Chondrocyte (in vitro differentiated cells): ENCODE measurements at regions not wholly inside any gene's neighbourhood (a gene's known extent, or its start where the extent isn't known, plus 50 kb on each side); places are given as distances from the start of the nearest gene placed in this dataset.

ENCODE experiments used
- DNase-seq: peaks from one replicate; pipeline ENCODE4 v3.0.0; 2021; ENCODE audit warnings: mixed read lengths, low spot score
- H3K27ac Mint-ChIP-seq: one replicate; pipeline ENCODE4 v1.8.0; 2021; ENCODE audit warnings: mild to moderate bottlenecking, moderate library complexity, mixed read lengths; ENCODE audit not compliant: unreplicated experiment
- H3K27me3 Mint-ChIP-seq: 2 replicates; pipeline ENCODE4 v1.8.0; 2021; ENCODE audit warnings: low read depth, mixed read lengths
- H3K36me3 Mint-ChIP-seq: 2 replicates; pipeline ENCODE4 v1.8.0; 2021; ENCODE audit warnings: low read depth, mixed read lengths
- H3K4me1 Mint-ChIP-seq: 2 replicates; pipeline ENCODE4 v1.8.0; 2021; ENCODE audit warnings: low read depth, mild to moderate bottlenecking, mixed read lengths
- H3K4me3 Mint-ChIP-seq: one replicate; pipeline ENCODE4 v1.8.0; 2021; ENCODE audit warnings: mild to moderate bottlenecking, moderate library complexity, mixed read lengths; ENCODE audit not compliant: unreplicated experiment
- H3K9me3 Mint-ChIP-seq: 2 replicates; pipeline ENCODE4 v1.8.0; 2021; ENCODE audit warnings: low read depth, mixed read lengths
- TF ChIP-seq, protein P1 (sequence below): fragments of 200-600 bp; sonication (generic); IDR thresholded peaks from 2 replicates; pipeline ENCODE4 v1.5.0; 2021; ENCODE audit warnings: antibody characterized with exemption, mild to moderate bottlenecking, moderate library complexity

DNA sequence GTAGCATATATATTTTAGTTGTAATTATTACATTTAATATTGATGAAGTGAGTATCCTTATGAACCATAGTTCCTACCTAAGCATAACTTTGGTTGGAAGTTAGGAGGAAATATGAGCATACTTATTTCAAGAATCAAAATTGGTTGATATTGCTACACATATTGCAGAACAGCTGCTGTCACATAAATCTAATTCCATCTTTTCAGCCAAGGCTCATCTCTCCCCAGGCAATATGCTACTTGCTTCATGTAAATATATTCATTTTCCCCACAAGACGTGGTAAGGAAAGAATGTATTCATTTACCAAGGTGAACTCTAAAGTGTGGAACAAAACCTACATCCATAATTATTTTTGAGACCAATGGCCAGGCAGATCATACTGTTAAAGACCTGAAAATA lies 62.5 kb upstream of the HIF1A start:
- TF ChIP-seq, protein P1, sequence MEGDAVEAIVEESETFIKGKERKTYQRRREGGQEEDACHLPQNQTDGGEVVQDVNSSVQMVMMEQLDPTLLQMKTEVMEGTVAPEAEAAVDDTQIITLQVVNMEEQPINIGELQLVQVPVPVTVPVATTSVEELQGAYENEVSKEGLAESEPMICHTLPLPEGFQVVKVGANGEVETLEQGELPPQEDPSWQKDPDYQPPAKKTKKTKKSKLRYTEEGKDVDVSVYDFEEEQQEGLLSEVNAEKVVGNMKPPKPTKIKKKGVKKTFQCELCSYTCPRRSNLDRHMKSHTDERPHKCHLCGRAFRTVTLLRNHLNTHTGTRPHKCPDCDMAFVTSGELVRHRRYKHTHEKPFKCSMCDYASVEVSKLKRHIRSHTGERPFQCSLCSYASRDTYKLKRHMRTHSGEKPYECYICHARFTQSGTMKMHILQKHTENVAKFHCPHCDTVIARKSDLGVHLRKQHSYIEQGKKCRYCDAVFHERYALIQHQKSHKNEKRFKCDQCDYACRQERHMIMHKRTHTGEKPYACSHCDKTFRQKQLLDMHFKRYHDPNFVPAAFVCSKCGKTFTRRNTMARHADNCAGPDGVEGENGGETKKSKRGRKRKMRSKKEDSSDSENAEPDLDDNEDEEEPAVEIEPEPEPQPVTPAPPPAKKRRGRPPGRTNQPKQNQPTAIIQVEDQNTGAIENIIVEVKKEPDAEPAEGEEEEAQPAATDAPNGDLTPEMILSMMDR: no peak
- DNase-seq: no peak
- no peak overlapping the region for H3K27ac Mint-ChIP-seq
- H3K4me3 Mint-ChIP-seq: no peak overlapping the region
- no peaks in the 10 kb centered on the region for H3K27me3 Mint-ChIP-seq
- no peaks in the 10 kb centered on the region for H3K9me3 Mint-ChIP-seq
- peaks cover 5% of the 10 kb centered on the region for H3K4me1 Mint-ChIP-seq
- H3K36me3 Mint-ChIP-seq: no peaks in the 10 kb centered on the region

DNA sequence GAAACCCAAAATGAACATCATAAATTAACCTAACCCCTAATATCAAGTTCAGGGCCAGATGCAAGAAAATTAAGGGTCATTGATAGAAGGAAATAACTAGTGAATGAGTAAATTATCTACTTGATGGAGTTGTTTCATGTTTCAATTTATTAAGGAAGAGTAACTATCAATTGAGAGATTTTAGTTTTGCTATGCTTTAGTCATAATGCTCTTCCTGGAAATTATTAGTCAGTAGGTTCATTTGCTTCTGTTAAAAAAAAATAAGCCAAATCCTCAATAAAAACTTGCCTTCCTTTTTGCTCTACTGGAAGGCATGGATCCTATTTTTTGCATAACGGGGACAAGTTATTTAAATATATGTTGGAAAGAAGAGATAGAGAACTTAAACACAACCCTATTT lies 59.0 kb upstream of the HIF1A start:
- peaks cover 11% of the 10 kb centered on the region for H3K4me1 Mint-ChIP-seq
- no peaks in the 10 kb centered on the region for H3K9me3 Mint-ChIP-seq
- H3K27me3 Mint-ChIP-seq: no peaks in the 10 kb centered on the region
- H3K36me3 Mint-ChIP-seq: no peaks in the 10 kb centered on the region
- no peak overlapping the region for H3K27ac Mint-ChIP-seq
- TF ChIP-seq, protein P1: no peak
- no peak overlapping the region for H3K4me3 Mint-ChIP-seq
- no peak for DNase-seq

DNA sequence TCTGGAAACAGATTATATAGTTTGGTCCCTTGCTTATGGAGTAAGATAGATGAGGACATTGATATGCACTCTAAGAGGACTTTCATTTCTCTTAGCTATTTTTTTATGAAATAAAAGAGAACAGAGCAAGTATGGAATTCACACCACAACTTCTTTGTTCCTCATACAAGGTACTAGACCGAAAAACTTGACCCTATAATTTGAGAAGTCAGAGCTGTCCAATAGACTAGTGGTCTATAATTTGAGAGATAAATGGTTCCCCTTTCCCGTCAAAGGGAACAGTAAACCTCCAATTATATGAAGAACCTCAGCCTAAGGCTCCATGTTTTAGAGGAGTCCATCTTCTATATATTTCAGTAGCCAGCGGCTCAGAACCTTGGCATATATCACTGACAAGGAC lies 58.5 kb upstream of the HIF1A start:
- Mint-ChIP-seq H3K4me3 (no peak overlapping the region), H3K27me3 (no peaks in the 10 kb centered on the region), H3K36me3 (no peaks in the 10 kb centered on the region), H3K9me3 (no peaks in the 10 kb centered on the region), H3K4me1 (peaks cover 12% of the 10 kb centered on the region), H3K27ac (no peak overlapping the region)
- TF ChIP-seq, protein P1: no peak
- no peak for DNase-seq

DNA sequence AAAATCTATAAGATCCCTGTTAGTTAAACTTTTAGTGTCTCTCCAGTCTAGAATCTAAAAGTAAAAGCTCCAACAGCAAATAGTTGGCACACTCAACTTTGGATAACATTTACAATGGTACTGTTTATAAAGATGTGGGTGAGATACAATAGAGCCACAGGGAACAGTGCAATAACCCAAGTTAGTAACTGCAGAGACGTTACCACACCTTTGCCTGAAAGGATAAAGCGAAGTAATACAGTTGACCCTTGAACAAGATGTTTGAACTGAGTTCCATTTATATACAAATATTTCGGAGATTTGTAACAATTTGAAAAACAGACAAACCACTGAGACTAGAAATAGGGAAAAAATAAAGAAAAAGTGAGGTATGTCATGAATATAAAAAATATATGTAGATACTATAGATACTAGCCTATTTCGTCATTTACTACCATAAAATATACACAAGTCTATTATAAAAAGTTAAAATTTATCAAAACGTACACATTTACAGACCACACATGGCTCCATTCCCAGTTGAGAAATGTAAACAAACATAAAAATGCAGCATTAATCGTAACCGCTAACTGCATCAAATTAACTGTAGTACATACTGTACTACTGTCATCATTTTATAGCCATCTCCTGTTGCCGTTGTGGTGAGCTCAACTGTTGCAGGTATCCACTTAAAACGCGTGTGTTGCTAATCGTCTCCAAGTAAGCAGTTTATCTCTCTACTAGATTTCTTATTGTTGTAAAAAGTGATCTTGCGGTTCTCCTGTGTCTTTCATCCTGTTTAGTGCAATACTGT lies 56.5 kb upstream of the HIF1A start:
- Mint-ChIP-seq H3K27me3 (no peaks in the 10 kb centered on the region), H3K36me3 (no peaks in the 10 kb centered on the region), H3K27ac (no peak overlapping the region), H3K9me3 (no peaks in the 10 kb centered on the region), H3K4me1 (peaks cover 32% of the 10 kb centered on the region), H3K4me3 (no peak overlapping the region)
- DNase-seq: no peak
- TF ChIP-seq, protein P1: no peak

DNA sequence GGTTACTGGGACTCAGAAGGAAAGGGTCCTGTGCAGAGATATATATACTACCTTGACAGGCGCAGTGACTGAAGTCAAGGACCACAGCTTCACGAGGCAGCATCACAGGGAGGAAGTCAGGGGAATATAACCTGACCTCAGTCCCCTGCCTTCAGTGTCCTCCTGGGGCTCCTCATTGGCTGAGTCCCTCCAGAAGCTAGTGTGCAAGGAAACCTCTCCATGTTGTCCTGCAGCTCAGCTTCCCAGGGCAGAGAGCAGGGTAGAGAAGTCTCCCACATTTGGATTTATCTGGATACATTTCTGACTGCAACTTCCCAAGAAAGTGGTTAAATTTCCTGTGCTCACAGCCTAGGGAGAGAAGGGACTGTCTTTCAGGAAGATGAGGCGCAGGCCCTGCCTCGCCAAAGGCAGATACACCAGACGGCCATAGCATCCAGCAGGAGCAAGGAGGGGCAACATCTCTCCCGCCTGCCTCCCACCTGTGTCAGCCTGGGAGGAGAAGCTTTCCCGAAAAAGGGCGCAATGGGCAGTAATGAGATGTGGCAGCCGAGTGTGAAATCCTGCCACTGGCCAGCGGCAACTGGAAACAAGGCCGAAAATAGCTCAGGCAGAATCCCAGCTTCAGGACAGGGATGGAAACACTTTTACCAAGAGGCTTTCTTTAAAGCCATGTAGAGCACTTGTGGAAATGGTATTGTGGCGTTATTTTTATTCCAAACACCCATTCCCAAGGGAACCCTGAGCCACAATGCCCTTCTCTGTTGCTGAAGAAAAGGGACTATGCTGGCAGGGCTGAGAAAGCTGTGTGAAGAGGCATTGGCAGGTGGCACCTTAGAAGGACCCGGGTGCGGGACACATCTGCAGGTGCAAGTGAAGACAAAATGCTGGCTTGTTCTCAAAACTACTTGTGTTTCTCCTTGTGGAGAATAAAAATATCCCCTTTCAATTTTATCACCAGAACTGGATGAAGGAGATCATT lies 54.9 kb upstream of the HIF1A start:
- TF ChIP-seq, protein P1: no peak
- Mint-ChIP-seq H3K4me3 (no peak overlapping the region), H3K27ac (no peak overlapping the region), H3K9me3 (no peaks in the 10 kb centered on the region), H3K36me3 (no peaks in the 10 kb centered on the region), H3K27me3 (no peaks in the 10 kb centered on the region), H3K4me1 (peaks cover 44% of the 10 kb centered on the region)
- DNase-seq: no peak
